Smooth muscle cell (in vitro differentiated cells): ENCODE measurements at regions not wholly inside any gene's neighbourhood (a gene's known extent, or its start where the extent isn't known, plus 50 kb on each side); places are given as distances from the start of the nearest gene placed in this dataset.

Experiments used
- DNase-seq: peaks from one replicate; lab custom pipeline; 2025; ENCODE audit not compliant: unreplicated experiment; lab: John Stamatoyannopoulos, UW
- H2AFZ ChIP-seq: fragments of 200-600 bp; sonication (generic); 2 replicates; pipeline ENCODE4 v1.6.0; 2016; ENCODE audit warnings: antibody characterized with exemption, low read depth, mild to moderate bottlenecking
- H3F3A ChIP-seq: fragments of 200-600 bp; sonication (generic); 2 replicates; pipeline ENCODE4 v1.6.0; 2017; ENCODE audit warnings: antibody characterized with exemption, low read depth
- H3K27ac ChIP-seq: fragments of 200-600 bp; sonication (generic); 2 replicates; pipeline ENCODE4 v1.5.1; 2016; ENCODE audit warnings: low read depth, mild to moderate bottlenecking
- H3K27me3 ChIP-seq: fragments of 200-600 bp; sonication (generic); 2 replicates; pipeline ENCODE4 v1.6.1; 2016; ENCODE audit warnings: low read depth, mild to moderate bottlenecking
- H3K36me3 ChIP-seq: fragments of 200-600 bp; sonication (generic); 2 replicates; pipeline ENCODE4 v1.5.1; 2016; ENCODE audit warnings: low read depth
- H3K4me1 ChIP-seq: fragments of 200-600 bp; sonication (generic); 2 replicates; pipeline ENCODE4 v1.5.1; 2016; ENCODE audit warnings: low read depth
- H3K4me2 ChIP-seq: fragments of 200-600 bp; sonication (generic); 2 replicates; pipeline ENCODE4 v1.6.0; 2016; ENCODE audit warnings: mild to moderate bottlenecking
- H3K4me3 ChIP-seq: fragments of 200-600 bp; sonication (generic); 2 replicates; pipeline ENCODE4 v1.5.1; 2016; ENCODE audit warnings: mild to moderate bottlenecking
- H3K79me2 ChIP-seq: fragments of 200-600 bp; sonication (generic); 2 replicates; pipeline ENCODE4 v1.6.0; 2016; ENCODE audit warnings: low read depth, mild to moderate bottlenecking
- H3K9ac ChIP-seq: fragments of 200-600 bp; sonication (generic); 2 replicates; pipeline ENCODE4 v1.6.0; 2016; ENCODE audit warnings: low read depth
- H3K9me3 ChIP-seq: fragments of 200-600 bp; sonication (generic); replicated peaks from 2 replicates; pipeline ENCODE4 v1.5.1; 2016; ENCODE audit warnings: low read depth
- H4K20me1 ChIP-seq: fragments of 200-600 bp; sonication (generic); 2 replicates; pipeline ENCODE4 v1.6.0; 2016; ENCODE audit warnings: low read depth
- WGBS: methylation state at CpG from one replicate; pipeline ENCODE4 v1.1.7; 2016; ENCODE audit warnings: low lambda C conversion rate; 5-methylcytosine and 5-hydroxymethylcytosine counted together
- TF ChIP-seq, protein P1 (sequence below): fragments of 200-600 bp; sonication (generic); IDR thresholded peaks from 2 replicates; pipeline ENCODE4 v1.5.1; 2017; ENCODE audit warnings: borderline replicate concordance, mild to moderate bottlenecking, antibody characterized with exemption; ENCODE audit not compliant: insufficient read depth, poor library complexity, severe bottlenecking

DNA sequence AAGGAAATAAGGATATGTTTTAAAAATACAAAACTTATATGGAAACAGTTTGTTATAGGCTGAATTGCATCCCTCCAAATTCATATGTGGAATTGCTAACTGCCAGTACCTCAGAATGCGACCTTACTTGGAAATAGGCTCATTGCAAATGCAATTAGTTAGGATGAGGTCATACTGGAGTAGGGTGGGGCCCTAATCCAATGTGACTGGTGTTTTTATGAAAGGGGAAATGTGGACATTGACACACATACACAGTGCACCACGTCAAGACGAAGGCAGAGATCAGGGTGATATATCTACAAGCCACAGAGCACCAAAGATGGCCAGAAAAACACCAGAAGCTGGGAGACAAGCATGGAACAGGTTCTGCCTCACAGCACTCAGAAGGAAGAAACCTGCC lies 494.2 kb downstream of the TSN start:
- Histone ChIP-seq H3K9ac (no peak overlapping the region), H3K4me2 (no peak overlapping the region), H3K36me3 (no peaks in the 10 kb centered on the region), H3K4me3 (no peak overlapping the region), H4K20me1 (no peaks in the 10 kb centered on the region), H3K27ac (no peak overlapping the region), H3K9me3 (no peaks in the 10 kb centered on the region), H3K79me2 (no peaks in the 10 kb centered on the region), H3K4me1 (no peaks in the 10 kb centered on the region), H3F3A (no peaks in the 10 kb centered on the region), H2AFZ (no peak overlapping the region), H3K27me3 (peaks cover 11% of the 10 kb centered on the region)
- no peak for DNase-seq
- TF ChIP-seq, protein P1, sequence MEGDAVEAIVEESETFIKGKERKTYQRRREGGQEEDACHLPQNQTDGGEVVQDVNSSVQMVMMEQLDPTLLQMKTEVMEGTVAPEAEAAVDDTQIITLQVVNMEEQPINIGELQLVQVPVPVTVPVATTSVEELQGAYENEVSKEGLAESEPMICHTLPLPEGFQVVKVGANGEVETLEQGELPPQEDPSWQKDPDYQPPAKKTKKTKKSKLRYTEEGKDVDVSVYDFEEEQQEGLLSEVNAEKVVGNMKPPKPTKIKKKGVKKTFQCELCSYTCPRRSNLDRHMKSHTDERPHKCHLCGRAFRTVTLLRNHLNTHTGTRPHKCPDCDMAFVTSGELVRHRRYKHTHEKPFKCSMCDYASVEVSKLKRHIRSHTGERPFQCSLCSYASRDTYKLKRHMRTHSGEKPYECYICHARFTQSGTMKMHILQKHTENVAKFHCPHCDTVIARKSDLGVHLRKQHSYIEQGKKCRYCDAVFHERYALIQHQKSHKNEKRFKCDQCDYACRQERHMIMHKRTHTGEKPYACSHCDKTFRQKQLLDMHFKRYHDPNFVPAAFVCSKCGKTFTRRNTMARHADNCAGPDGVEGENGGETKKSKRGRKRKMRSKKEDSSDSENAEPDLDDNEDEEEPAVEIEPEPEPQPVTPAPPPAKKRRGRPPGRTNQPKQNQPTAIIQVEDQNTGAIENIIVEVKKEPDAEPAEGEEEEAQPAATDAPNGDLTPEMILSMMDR, result no peak
- WGBS, result 85% methylated on average over 3 of the region's 3 CpGs

DNA sequence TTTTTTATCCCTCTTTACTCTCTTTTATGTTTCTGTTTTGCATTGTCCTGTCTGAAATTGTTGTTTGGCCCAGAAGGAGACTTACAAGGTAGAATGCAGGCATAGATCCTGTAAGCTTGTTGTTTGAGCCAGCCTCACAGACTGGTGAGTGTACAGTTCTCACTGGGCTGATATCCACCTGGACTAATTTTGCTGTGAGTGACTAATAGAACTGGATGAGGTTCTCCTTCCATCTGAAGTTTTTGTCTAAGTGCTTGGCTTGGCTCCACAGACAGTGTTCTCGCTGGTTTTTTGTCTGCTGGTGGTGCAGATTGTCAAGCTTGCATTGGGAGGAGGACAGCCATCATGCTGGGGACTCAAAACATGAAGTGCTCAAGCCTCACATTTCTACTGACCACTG lies 495.7 kb downstream of the TSN start:
- TF ChIP-seq, protein P1, result no peak
- H3K4me1 ChIP-seq, result no peaks in the 10 kb centered on the region
- 80% methylated on average over 1 of the region's 1 CpG for WGBS
- DNase-seq, result no peak
- no peaks in the 10 kb centered on the region for H3K36me3 ChIP-seq
- H3K4me2 ChIP-seq, result no peak overlapping the region
- no peak overlapping the region for H3K27ac ChIP-seq
- H3K27me3 ChIP-seq, result peaks cover 11% of the 10 kb centered on the region
- no peaks in the 10 kb centered on the region for H3K79me2 ChIP-seq
- no peaks in the 10 kb centered on the region for H3K9me3 ChIP-seq
- H3F3A ChIP-seq, result no peaks in the 10 kb centered on the region
- no peak overlapping the region for H2AFZ ChIP-seq
- H4K20me1 ChIP-seq, result no peaks in the 10 kb centered on the region
- H3K9ac ChIP-seq, result no peak overlapping the region
- no peak overlapping the region for H3K4me3 ChIP-seq

DNA sequence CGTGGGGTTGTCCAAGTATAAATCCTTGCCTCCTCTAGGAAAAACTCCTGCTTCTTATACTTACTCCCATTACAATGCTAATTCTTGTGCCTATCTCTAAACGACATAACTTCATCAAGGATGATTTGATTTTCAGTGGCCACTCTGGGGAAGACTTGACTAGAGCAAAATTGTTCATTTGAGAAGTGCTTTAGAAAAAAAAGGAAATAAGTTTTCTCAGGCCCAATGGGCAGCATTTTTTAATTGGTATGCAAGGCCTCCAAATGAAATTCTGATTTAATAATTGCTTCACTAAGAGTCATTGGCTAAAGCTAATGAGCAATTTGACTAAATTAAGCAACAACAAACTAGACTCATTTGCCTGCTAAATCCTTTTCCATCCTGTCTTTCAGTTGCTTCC lies 496.1 kb downstream of the TSN start:
- no peaks in the 10 kb centered on the region for H4K20me1 ChIP-seq
- H3K27me3 ChIP-seq, result peaks cover 11% of the 10 kb centered on the region
- no peak overlapping the region for H3K4me2 ChIP-seq
- TF ChIP-seq, protein P1, result no peak
- no peaks in the 10 kb centered on the region for H3K9me3 ChIP-seq
- WGBS, result 83% methylated on average over 2 of the region's 2 CpGs
- no peaks in the 10 kb centered on the region for H3K79me2 ChIP-seq
- no peak overlapping the region for H3K4me3 ChIP-seq
- no peak overlapping the region for H3K9ac ChIP-seq
- DNase-seq, result no peak
- no peaks in the 10 kb centered on the region for H3K36me3 ChIP-seq
- no peaks in the 10 kb centered on the region for H3K4me1 ChIP-seq
- no peaks in the 10 kb centered on the region for H3F3A ChIP-seq
- no peak overlapping the region for H3K27ac ChIP-seq
- H2AFZ ChIP-seq, result no peak overlapping the region

DNA sequence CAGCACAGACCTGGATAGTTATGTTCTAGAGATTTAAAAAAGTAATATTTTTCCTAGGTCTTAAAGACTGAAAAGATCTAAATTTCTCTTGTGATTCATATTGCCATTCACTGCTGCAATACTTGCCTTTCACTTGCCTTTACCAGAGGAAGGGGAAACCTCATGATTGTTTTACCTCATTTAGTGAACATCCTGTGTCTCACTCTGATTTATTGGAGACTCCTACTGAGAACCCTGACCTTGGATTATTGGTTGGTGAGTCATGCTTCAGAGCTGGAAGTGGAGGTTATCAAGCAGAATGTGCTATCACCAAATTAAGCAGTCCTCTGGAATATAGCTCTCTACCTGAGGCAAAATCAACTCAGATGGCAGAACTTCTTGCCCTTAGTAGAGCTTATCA lies 500.5 kb downstream of the TSN start:
- Histone ChIP-seq H3K27ac (no peak overlapping the region), H3K27me3 (no peaks in the 10 kb centered on the region), H2AFZ (no peak overlapping the region), H3F3A (no peaks in the 10 kb centered on the region), H3K4me2 (no peak overlapping the region), H3K9ac (no peak overlapping the region), H3K36me3 (no peaks in the 10 kb centered on the region), H3K4me3 (no peak overlapping the region), H4K20me1 (no peaks in the 10 kb centered on the region), H3K79me2 (no peaks in the 10 kb centered on the region), H3K4me1 (no peaks in the 10 kb centered on the region), H3K9me3 (no peaks in the 10 kb centered on the region)
- TF ChIP-seq, protein P1, result no peak
- no peak for DNase-seq
